DMS53 treated with DMSO at 0.1 percent for 48 hours (cell line): ENCODE measurements at regions not wholly inside any gene's neighbourhood (a gene's known extent, or its start where the extent isn't known, plus 50 kb on each side); places are given as distances from the start of the nearest gene placed in this dataset.

Experiments
- DNase-seq: peaks from one replicate; lab custom pipeline; 2025; ENCODE audit not compliant: unreplicated experiment; lab: John Stamatoyannopoulos, UW

DNA sequence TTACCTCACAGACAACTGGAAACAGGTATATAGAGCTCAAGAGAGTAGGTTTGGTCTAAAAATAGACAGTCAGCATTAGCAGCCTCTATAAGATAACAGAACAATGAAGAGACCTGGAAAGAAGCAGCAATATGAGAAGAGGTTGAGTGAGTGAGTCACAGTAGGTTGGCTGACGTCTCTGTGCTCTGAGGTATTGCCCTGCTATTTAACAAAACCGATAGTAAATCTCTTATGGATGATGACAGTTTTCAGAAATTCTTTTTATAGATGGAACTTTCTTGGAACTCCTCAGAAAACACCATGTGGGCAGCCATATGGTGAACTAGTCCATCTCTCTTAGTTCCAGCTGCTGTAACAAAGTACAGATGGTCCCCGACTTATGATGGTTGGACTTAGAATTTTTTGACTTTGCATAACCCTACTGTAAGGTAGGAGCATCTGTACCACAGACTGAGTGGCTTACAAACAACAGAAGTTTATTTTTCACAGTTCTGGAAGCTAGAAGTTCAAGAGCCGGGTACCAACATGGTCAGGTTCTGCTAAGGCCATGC lies 123.5 kb downstream of the MBD2 start:
- DNase-seq: no peak

DNA sequence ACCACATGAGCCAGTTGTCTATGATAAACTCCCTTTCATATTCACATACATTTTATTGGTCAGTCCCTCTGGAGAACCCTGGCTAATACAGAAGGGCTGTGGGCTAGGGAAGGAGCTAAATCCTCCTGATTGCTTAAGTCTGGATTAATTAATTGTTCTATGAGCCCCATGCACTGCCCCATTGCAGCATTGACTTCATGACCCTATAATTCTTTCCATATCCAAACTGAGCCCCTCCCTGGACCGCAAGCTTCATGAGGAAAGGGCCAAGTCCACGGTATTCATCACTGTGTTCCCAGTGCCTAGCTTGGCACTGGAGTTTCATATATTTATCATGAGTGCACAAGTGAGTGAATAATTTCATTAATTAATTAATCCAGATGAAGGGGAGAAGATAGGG lies 124.0 kb downstream of the MBD2 start:
- no peak for DNase-seq

DNA sequence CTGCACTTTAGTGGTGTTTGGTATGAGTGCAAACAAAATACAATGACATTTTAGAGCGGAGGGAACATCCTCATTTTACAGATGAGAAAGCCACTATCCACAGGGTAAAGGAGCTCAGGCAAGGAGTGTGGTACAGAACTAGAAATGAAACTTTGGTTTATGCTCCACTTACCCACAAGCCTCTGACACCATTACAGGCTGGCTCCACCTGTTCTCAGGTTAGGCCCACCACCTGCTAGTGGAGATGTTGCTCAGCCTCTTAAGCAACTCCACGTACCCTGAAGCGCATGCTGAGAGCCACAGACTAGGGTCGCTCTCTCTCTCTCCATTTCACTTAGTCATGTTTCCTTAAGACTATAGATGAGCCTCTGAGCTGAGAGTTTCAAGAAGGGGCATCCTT lies 130.0 kb downstream of the MBD2 start:
- DNase-seq: no peak

DNA sequence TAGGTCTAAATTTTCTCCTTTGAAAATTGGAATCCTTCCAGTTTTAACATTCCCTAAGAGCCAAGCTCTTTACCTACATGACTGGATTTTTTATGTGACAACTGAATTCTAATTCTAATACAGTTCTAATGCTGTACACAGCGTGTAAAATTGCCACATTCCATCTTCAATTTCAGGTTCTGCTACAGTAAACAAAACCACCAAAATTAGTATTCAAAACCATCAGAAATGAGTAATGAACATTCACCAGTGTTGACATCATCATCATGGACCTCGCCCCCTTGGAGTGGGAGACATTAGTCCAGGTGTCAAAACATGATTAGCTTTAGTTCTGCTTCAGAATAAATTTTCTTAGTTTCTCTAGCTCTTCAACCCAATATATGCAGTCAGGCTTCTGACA lies 133.6 kb downstream of the MBD2 start:
- DNase-seq: no peak

DNA sequence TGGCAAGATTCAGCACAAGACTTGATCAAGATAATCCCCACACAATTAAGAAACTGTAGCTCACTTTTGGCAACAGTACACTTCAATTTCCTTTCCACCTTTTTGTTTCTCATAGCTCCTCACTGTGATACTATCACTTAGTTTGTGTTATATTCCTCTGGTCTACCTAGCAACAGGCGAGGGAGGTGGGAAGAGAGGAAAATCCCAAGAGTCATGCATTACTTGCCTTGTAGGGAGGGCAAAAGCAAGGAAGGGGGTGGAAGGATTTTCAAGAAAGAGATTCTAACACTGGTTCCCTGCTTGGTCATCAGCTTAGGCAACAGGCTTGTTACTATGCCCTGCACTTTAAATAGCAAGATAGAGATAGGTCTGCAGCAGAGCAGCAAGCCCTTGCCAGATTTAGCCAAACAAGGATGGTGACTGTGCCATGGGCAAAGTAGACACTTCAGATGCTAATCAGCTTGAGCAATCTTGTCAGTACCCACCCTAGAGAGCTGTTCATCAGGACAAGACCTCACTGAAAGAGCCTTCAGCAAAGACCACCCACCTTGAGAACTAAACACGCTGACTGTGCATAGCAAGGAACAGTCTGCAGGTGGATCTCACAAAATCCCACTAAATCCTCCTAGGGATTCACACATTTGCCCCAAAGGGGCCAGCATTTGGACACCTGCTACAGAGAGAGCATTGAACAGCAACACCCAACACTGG lies 134.6 kb downstream of the MBD2 start:
- no peak for DNase-seq

DNA sequence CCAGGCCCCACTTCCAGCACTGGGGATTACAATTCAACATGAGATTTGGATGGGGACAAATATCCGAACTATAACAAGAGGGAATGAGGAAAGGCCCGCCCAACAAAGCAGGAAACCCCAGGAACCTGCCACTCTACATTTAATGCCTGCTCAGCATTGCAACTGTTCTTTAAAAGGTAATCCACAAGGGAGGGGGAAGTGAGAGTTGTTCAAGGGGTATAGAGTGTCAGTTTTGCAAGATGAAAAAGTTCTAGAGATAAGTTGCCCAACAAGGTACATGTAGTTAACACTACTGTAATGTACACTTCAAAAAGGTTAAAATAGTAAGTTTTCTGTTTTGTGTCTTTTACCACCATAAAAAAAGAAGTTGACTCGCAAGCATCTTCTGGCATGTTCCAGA lies 137.6 kb downstream of the MBD2 start:
- DNase-seq: no peak

DNA sequence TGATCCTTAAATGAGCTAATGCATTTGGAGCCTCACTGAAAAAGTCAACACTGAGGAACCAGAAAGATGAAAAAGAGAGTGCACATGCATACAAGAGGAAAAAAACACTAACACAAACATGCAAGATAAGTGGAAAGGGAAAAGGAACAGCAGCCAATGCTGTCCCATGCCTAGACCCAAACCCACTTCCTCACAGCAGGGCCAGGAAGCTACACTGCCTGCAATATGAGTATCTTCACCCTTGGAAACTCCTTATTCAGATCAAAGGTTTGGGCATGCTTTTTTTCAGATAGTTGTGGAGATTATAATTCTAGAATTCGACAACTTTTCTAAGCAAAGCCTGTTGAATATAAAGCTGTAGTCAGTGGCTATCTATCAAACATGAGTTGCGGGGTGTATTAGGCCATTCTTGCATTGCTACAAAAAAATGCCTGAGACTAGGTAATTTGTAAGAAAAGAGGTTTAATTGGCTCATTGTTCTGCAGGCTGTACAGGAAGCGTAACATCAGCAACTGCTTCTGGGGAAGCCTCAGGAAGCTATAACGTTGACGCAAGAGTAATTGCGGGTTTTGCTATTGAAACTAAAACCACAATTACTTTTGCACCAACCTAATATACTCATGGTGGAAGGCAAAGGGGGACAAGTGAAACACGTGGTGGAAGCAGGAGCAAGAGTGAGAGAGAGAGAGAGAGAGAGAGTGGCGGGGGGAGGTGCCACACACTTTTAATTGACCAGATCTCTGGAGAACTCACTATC lies 138.2 kb downstream of the MBD2 start:
- DNase-seq: no peak

DNA sequence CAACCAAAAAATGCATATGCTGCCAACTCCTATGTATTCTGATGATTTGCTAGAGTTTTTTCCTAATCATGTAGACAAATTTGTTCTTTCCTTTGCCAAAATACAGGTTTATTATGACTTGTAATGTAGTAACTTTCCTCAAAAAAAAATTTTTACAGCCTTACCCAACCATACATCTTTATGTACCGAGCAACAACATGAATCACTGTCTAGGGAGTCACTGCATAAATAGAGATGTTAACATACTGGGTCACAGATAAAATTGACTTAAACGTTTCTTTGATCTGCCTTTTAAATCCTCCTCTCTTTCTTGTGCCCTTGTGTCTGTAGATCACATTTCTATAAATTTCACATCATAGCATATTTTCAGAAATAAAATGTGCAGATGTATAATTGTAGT lies 143.6 kb downstream of the MBD2 start:
- DNase-seq: no peak

DNA sequence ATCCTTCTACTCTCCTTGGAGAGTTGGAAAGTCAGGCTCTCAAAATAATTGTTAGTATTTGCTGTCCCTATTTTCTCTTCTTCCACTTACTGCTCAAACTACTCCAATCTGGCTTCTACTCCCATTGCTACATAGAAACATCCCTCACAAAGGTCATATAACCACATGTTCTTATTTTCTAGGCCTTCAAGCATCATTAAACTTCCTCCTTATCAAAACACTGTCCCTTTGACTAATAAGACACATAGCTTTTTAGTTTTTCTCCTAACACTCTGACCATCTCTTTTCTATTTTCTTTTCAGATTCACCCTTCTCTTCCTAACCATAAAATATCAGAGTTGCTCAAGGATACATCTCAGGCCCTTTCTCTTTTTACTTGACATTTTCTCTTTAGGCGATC lies 148.3 kb downstream of the MBD2 start:
- DNase-seq: no peak

DNA sequence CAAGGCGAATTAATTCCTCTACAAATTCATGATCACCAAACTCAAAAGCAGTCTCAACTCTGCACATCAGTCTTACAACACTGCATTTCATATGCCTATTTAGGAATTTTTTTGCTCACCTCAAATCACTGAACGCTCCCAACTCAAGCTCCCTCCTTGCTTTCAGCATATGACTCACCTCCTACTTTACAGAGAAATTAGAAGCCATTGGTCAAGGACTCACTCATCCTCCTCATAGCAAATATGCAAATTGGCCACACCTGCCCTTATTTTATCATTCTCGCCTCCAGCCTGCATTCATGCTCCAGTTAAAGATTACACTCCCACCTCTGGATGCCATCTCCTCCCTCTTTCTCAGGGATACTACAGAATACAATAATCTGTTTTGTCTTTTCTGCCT lies 148.8 kb downstream of the MBD2 start:
- no peak for DNase-seq

DNA sequence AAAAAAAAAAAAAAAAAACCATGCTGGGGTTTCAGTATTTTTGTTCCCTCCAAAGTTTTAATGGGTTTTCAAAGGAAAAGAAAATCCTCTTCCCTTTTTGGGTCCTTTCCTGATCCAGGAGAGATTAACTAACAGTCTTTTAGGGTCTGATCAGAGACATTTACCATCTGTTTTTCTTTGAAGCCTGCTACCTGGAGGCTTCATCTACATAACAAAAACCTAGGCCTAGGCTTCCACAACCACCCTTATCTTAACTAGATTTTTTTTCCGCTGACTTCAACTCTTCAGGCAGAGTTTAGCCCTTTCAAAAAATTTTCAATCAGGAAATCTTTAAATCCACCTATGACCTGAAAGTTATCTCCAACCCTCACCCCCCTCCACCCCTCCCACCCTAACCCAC lies 154.7 kb downstream of the MBD2 start:
- DNase-seq: no peak

DNA sequence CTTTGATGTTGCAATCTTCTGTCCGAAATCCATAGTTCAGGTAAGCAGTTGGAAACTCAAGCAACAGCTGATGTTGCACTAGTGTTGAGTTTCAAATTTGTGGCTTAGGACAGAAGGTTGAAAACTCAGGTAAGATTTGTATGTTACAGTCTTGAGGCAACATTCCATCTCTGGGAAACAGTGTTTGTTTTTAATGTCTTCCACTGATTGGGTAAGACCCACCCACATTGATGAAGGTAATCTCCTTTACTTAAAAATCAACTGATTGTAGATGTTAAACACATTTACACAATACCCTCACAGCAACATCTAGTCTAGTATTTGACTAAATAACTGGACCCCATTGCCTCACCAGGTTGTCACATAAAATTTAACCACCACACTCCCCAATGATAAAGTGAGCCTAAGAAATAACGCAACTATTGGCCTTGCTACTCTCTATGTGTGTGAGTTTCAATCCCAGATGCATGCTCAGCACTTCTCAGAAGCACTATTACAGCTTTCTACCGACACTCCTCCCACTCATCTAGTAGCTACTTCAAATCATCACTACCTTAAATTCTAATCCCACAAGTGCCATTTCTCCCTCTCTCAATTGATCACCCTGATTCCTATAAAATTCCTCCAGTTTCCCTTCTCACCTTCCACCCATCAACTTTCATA lies 164.0 kb downstream of the MBD2 start:
- DNase-seq: no peak

DNA sequence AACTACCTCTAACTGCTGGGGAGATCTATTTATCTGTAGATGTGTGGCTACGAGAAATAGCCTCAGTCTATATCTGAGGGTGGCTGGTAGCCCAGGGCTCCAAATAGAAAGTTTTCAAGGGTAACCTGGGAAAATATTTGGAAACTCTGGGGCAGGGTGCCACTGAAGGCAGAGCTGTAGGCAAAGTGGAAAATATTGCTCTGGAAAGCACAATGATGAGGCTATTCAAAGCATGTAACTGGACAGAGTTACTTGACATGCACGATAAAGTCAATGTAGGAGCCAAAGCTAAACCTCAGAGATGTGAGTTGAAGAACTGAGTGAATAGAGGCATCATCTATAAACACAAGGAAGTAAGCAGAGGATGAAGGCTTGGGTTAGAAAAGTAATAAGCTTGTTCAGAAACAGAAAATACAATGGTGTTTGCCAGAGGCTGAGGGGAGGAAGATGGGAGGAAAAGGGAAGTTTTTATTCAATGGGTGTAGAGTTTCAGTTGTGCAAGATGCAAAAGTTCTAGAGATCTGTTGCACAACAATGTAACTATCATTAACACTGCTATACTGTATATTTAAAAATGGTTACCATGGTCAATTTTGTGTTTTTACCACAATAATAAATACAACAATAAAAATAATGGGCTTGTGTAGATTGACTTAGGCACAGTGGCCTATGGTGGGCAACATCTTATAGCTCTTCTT lies 171.6 kb downstream of the MBD2 start:
- DNase-seq: no peak

DNA sequence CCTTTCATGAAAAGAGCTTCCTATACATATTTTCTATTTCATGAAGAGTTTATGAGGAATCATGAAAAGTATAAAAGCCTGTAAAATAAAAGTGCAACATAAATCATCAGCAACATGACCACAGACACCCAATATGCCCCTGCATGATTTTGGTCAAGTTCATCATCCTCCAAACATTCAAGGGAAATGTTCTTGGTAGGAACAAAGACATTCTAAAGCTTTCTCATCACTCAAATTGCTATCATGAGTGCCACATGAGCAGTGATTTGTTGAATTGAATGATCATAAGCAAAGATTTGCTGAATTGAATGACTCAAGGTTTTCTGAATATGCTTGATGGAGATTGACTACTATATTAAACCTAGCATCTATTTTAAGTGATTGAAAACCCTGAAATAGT lies 172.2 kb downstream of the MBD2 start:
- no peak for DNase-seq

DNA sequence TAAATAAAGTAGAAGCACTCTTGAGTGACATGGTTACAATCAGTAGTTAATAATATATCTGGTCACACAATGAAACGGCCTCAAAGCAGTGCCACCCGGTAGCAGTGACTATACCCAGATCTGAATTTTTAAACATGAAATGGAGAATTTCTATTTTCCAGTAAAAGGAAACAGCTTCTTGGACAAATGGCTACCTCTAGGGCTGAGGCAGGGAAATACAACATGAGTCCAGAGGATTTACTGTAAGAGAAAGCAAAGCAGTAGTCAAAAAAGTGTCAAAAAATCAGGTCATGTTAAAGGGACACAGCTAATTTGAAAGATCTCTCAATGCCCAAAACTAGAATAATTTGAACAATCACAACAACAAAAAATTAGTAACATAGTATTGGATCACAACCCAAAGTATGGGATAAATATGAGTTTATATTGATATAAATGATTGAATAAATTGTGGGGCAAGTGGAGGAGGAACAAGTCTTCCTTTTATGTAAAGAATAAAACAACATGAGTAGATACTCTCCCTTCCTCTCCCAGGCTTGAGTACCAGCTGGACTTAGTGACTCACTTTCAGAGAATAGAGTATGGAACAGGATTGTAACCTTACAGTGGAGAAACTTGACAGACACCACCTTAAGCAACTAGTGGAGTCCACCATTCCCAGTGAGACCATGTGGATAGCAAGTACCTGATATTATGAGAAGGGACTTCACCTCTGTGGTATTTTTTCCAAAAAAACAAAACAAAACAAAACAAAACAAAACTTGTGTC lies 180.8 kb downstream of the MBD2 start:
- no peak for DNase-seq

DNA sequence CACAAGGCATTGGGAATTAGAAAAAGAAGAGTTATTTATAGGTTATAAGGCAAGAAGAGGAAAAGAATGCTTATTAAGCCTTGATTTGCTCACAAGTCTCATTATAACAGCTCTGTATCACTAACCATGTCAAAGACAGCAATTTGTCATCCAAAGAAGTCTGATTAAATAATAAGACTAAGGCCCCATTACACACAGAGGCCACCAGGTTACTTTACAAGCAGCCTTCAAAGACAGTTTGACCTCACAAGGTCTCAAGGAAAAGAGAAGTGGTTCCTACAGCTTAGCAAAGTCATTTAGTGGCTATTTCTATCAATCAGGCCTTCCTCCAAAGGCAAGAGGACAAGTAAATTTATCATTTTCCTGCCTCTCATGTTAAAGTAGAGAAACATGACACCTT lies 188.5 kb downstream of the MBD2 start:
- no peak for DNase-seq

DNA sequence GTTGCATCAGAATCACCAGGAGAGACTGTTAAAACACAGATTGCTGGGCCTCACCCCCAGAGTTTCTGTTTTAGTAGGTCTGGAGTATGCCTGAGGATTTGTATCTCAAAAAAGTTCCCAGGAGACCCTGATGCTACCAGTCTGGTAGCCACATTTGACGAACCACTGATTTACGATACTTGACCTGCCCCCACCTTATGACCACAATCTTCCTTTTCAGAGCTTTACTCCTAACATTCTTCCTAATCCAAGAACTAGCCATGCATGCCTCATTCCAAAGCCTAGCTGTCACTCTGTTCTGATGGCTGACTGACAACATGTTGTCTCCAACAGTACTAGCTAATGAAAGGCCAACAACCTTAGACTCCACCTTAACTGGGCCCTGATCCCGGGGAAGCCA lies 191.4 kb downstream of the MBD2 start:
- DNase-seq: no peak

DNA sequence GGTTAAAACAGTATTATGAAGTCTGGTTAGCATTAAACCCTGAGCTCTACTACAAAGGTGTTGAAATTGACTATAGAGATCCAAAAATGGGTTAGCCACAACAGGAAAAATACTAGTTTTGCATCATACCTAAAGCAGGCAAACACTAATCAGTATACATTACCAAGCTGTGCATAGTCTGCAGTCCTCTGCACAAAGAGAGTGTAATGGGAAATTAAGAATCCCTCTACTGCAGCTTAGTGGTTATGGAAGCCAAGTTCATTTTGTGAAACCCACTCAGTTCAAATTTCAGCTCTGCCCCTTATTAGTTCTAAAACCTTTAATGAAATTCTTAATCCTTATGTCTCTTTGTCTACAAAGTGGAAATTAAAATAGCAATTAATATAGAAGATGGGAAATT lies 192.1 kb downstream of the MBD2 start:
- DNase-seq: no peak

DNA sequence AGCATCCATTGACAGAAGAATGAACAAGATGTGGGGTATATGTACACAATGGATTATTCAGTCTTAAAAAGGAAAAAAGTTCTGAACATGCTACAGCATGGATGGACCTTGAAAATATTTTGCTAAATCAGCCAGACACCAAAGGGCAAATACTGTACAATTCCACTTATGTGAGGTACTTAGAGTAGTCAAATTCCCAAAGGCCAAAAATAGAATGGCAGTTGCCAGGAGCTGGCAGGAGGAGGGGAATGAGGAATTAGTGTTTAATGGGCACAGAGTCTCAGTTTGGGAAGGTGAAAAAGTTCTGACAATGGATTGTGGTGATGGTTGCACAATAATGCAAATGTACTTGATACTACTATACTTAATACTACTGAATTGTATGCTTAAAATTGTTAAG lies 193.2 kb downstream of the MBD2 start:
- DNase-seq: no peak

DNA sequence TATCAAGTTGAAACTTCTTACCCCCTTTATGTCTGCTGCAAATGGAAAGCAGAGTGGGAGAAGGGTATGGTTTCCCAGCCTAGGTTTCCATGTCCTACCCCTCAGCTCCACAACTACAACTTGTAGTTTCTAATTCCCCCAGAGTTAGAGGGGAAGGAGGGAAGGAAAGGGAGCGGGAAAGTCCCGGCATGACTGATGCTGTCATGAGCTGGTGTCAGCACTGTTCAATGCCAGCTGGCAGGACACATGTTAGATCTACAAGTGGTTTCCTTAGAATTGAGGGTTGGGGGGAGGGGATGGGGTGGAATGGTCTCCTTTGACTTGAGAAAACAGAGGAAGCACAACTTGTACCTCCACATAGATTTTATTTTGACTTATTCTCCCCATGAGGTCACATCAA lies 194.0 kb downstream of the MBD2 start:
- DNase-seq: no peak

DNA sequence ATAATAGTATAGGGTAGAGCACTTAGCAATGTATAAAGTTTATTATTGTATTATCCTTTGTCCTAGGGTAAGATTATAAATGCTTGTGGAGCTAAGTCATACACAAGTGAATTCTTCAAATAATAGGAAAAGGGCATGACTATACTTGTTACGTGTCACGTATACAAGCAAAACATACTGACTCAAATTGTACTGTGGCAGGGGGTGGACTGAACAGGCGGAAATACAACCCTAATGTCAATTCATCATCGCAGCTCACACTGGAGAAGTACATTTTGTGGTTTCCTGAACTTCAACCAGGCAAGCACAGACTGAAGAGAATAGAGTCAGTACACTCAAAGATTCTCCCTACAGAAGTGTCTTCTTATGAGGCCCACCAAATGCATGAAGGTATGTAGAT lies 201.0 kb downstream of the MBD2 start:
- no peak for DNase-seq
